ENCODE measurements at regions not wholly inside any gene's neighbourhood (a gene's known extent, or its start where the extent isn't known, plus 50 kb on each side); places are given as distances from the start of the nearest gene placed in this dataset.

GRCh38 chr18:60671021-60671420 is 298.4 kb upstream of the MC4R start:
- TF ChIP-seq CTCF (IDR thresholded peaks at IDR 0.05) (no peak), POLR2A (IDR thresholded peaks at IDR 0.05) (no peak)

All from body of pancreas (tissue), 4 donors.